GM19468 (cell line): ENCODE measurements at regions not wholly inside any gene's neighbourhood (a gene's known extent, or its start where the extent isn't known, plus 50 kb on each side); places are given as distances from the start of the nearest gene placed in this dataset.
"Not testable (repeated sequence)": the region's sequence is repeated elsewhere in the genome, so short reads cannot be mapped to it uniquely, and the experiment has no call there.

ENCODE experiments used
- ATAC-seq: cut with Tn5 transposase; IDR thresholded peaks from one replicate; pipeline ENCODE4 v1.9.1; 2021; ENCODE audit warnings: mild to moderate bottlenecking, moderate library complexity, moderate number of reproducible peaks; ENCODE audit not compliant: unreplicated experiment; ENCODE audit errors: extremely low read depth

- no peak for ATAC-seq
These were observed 121.8 kb downstream of the PMAIP1 start for GRCh38 chr18:60021556-60021955.

GRCh38 chr18:60020107-60020925, 120.5 kb downstream of the PMAIP1 start:
- ATAC-seq: no peak

GRCh38 chr18:60019463-60019840, 119.7 kb downstream of the PMAIP1 start:
- no peak for ATAC-seq

GRCh38 chr18:60018618-60019462, 119.0 kb downstream of the PMAIP1 start:
- no peak for ATAC-seq

GRCh38 chr18:60018134-60018533, 118.3 kb downstream of the PMAIP1 start:
- not testable (repeated sequence) for ATAC-seq

- no peak for ATAC-seq
These were observed 117.6 kb downstream of the PMAIP1 start for GRCh38 chr18:60017371-60017770.

- not testable (repeated sequence) for ATAC-seq
These were observed 116.0 kb downstream of the PMAIP1 start for GRCh38 chr18:60015826-60016225.

GRCh38 chr18:60013148-60013547, 113.4 kb downstream of the PMAIP1 start:
- not testable (repeated sequence) for ATAC-seq

GRCh38 chr18:60010984-60011383, 111.2 kb downstream of the PMAIP1 start:
- no peak for ATAC-seq

- no peak for ATAC-seq
These were observed 110.7 kb downstream of the PMAIP1 start for GRCh38 chr18:60010513-60010912.

GRCh38 chr18:60007661-60008060, 107.9 kb downstream of the PMAIP1 start:
- no peak for ATAC-seq

- no peak for ATAC-seq
These were observed 103.9 kb downstream of the PMAIP1 start for GRCh38 chr18:60003610-60004185.

GRCh38 chr18:59996370-59996966, 96.7 kb downstream of the PMAIP1 start:
- ATAC-seq: peak; percentile 50

GRCh38 chr18:59994357-59994756, 94.6 kb downstream of the PMAIP1 start:
- peak; percentile 51 for ATAC-seq

GRCh38 chr18:59993560-59993959, 93.8 kb downstream of the PMAIP1 start:
- ATAC-seq: no peak

- no peak for ATAC-seq
These were observed 90.5 kb downstream of the PMAIP1 start for GRCh38 chr18:59990121-59990823.

GRCh38 chr18:59988098-59988706, 88.4 kb downstream of the PMAIP1 start:
- ATAC-seq: no peak

- no peak for ATAC-seq
These were observed 87.3 kb downstream of the PMAIP1 start for GRCh38 chr18:59987102-59987501.

GRCh38 chr18:59986139-59986538, 86.3 kb downstream of the PMAIP1 start:
- ATAC-seq: no peak
